Prostate gland (tissue), 2 donors: ENCODE measurements at regions not wholly inside any gene's neighbourhood (a gene's known extent, or its start where the extent isn't known, plus 50 kb on each side); places are given as distances from the start of the nearest gene placed in this dataset.

ENCODE experiments used
- POLR2A ChIP-seq: fragments of 450-650 bp; IDR thresholded peaks from one replicate; pipeline ENCODE4 v1.6.1; 2016; ENCODE audit warnings: antibody characterized with exemption, mild to moderate bottlenecking
- TF ChIP-seq, protein P1 (sequence below), 4 experiments: fragments of 200-600 bp in 2 of 4; fragments of 450-650 bp in 2 of 4; sonication (generic) in 2 of 4; IDR thresholded peaks; 1 replicate in 3 of 4; 2 replicates in 1 of 4; pipeline ENCODE4 v1.5.1; 2016 to 2019; ENCODE audit warnings: antibody characterized with exemption in 4 of 4, mild to moderate bottlenecking in 2 of 4, moderate library complexity in 2 of 4

DNA sequence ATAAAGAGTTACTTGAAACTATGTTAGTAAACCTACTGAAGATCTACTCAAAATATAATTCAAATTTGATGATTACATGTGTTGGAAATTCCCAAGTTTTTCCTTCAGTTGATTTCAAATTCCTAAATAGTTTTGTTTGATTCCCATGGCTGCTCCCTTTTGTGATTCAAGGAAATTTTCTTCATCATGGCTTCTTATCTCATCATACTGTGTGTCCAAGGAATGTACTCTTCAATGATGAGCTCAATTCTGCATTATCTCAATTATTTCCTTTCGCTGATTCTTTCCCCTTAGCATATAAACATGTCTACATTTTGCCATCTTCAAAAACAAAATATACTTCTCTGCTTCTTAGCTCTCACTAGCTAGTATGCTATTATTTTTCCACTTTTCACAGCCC, 460.4 kb upstream of the NAALADL2 start:
- TF ChIP-seq, protein P1, sequence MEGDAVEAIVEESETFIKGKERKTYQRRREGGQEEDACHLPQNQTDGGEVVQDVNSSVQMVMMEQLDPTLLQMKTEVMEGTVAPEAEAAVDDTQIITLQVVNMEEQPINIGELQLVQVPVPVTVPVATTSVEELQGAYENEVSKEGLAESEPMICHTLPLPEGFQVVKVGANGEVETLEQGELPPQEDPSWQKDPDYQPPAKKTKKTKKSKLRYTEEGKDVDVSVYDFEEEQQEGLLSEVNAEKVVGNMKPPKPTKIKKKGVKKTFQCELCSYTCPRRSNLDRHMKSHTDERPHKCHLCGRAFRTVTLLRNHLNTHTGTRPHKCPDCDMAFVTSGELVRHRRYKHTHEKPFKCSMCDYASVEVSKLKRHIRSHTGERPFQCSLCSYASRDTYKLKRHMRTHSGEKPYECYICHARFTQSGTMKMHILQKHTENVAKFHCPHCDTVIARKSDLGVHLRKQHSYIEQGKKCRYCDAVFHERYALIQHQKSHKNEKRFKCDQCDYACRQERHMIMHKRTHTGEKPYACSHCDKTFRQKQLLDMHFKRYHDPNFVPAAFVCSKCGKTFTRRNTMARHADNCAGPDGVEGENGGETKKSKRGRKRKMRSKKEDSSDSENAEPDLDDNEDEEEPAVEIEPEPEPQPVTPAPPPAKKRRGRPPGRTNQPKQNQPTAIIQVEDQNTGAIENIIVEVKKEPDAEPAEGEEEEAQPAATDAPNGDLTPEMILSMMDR (IDR thresholded peaks at IDR 0.05) = no peak
- TF ChIP-seq POLR2A = no peak
